Thoracic aorta (tissue), 2 donors: ENCODE measurements at regions not wholly inside any gene's neighbourhood (a gene's known extent, or its start where the extent isn't known, plus 50 kb on each side); places are given as distances from the start of the nearest gene placed in this dataset.

Experiments
- ATAC-seq: fragments of 150-250 bp; one replicate; pipeline ENCODE4 v1.8.0; 2017; ENCODE audit warnings: low read depth; ENCODE audit not compliant: insufficient number of reproducible peaks, low FRiP score
- DNase-seq: peaks from one replicate; pipeline ENCODE4 v3.0.0-alpha.2; 2020; ENCODE audit warnings: low spot score
- H3K27ac ChIP-seq, 2 donors: fragments of 200-600 bp; sonication (generic); 1 replicate in 1 of 2; 2 replicates in 1 of 2; pipeline ENCODE4 v1.5.1; 2016; ENCODE audit warnings: mild to moderate bottlenecking in 2 of 2, moderate library complexity in 2 of 2
- H3K27me3 ChIP-seq: fragments of 200-600 bp; sonication (generic); replicated peaks from 2 replicates; pipeline ENCODE4 v1.6.0; 2016; ENCODE audit warnings: mild to moderate bottlenecking; ENCODE audit not compliant: insufficient read depth
- H3K36me3 ChIP-seq: fragments of 200-600 bp; sonication (generic); one replicate; pipeline ENCODE4 v1.5.1; 2016
- H3K4me1 ChIP-seq, 2 donors: fragments of 200-600 bp; sonication (generic); 1 replicate in 1 of 2; 2 replicates in 1 of 2; pipeline versions ENCODE4 v1.5.1 to v1.6.0; 2016; ENCODE audit warnings: low read depth in 2 of 2, mild to moderate bottlenecking in 1 of 2; ENCODE audit not compliant: control insufficient read depth in 1 of 2
- H3K4me3 ChIP-seq: fragments of 200-600 bp; sonication (generic); 2 replicates; pipeline ENCODE4 v1.5.1; 2016; ENCODE audit warnings: mild to moderate bottlenecking
- H3K9me3 ChIP-seq: fragments of 200-600 bp; sonication (generic); 2 replicates; pipeline ENCODE4 v1.5.1; 2016
- CTCF ChIP-seq: fragments of 200-600 bp; sonication (generic); IDR thresholded peaks from one replicate; pipeline ENCODE4 v1.5.1; 2019; ENCODE audit warnings: antibody characterized with exemption

DNA sequence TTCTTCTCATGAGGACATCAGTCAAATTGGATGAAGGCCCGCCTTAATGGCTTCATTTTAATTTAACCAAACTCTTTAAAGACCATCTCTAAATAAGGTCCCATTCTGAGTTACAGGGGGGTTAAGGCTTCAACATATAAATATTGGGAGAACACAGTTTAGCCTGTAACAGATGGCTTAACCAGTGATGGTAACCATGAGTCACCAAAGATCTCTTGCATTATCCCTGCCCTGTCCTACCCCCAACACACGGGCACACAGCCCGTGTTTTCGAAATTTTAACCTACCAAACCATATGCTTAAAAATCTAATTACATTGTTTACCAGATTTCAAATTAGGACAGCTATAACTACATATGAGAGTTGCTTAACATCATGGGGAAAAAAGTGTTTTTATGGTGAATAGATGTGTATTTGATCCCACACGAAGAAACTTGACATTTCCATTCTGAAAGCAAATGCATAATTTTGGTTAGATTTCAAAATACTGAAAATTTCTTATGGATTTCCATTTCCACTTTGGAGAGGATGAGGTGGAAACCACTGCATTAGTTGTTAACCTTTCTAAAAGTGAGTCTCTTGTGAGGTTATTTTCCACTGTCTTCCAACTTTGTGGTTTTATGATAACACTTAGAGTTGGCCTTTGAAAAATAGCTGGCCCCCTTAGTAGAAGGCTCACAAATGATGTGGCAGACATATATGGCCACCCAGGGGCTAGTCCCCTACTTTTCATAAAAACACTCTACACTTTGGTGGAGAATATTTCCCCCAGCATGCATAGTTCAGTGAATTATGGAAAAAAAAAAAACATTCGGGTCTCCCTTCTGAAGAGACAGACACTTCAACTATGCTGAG lies 849.3 kb downstream of the TLE1 start:
- DNase-seq = no peak
- H3K4me1 ChIP-seq = no peaks in the 10 kb centered on the region
- H3K9me3 ChIP-seq = no peaks in the 10 kb centered on the region
- no peaks in the 10 kb centered on the region for H3K36me3 ChIP-seq
- ATAC-seq = no peak
- no peak overlapping the region for H3K27ac ChIP-seq
- TF ChIP-seq CTCF = no peak
- no peak overlapping the region for H3K4me3 ChIP-seq
- no peaks in the 10 kb centered on the region for H3K27me3 ChIP-seq

DNA sequence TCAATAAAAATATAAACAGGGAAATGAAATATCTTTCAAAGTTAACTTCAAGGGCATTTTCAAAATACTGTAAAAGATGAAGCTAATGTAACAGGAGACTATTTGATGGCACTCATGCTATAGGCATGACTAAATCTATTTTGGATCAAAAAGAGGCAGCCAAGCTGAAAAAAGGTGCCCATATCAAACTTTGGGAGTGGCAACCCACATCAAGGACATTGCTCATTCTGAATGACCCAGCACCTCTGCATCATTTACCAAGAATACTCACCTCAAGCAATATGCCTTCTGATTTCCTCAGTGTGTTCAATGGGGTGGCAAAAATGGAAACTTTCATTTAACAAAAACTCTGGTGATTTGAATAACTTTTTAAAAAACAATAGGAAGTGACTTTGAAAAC lies 853.3 kb downstream of the TLE1 start:
- peaks cover 0 to 4% of the 10 kb centered on the region in 2 donors for H3K4me1 ChIP-seq
- DNase-seq (no peak), ATAC-seq (no peak)
- H3K36me3 ChIP-seq = no peaks in the 10 kb centered on the region
- TF ChIP-seq CTCF = no peak
- no peak overlapping the region for H3K27ac ChIP-seq
- H3K27me3 ChIP-seq = no peaks in the 10 kb centered on the region
- no peak overlapping the region for H3K4me3 ChIP-seq
- H3K9me3 ChIP-seq = no peaks in the 10 kb centered on the region

DNA sequence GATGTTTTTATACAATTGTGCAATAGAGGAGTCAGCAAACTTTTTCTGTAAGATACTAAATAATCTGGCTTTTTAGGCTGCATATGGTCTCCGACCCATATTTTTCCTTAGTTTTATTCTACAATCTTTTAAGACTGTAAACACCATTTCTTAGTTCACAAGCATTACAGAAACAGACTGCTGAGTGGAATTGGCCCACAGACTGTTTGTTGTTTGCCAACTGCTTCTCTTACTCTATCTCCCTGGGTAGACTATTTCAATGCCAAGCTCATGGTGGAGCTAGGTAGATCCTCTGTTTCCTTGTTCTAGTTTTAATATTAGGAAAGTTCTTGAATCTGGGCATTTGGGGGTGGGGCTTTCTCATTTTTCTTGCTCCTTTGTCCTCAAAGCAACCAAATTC lies 857.6 kb downstream of the TLE1 start:
- TF ChIP-seq CTCF = no peak
- H3K4me3 ChIP-seq = no peak overlapping the region
- H3K9me3 ChIP-seq = no peaks in the 10 kb centered on the region
- no peaks in the 10 kb centered on the region for H3K27me3 ChIP-seq
- peaks cover 0 to 4% of the 10 kb centered on the region in 2 donors for H3K4me1 ChIP-seq
- DNase-seq (no peak), ATAC-seq (no peak)
- no peak overlapping the region for H3K27ac ChIP-seq
- H3K36me3 ChIP-seq = no peaks in the 10 kb centered on the region

- no peak for TF ChIP-seq CTCF
- no peaks in the 10 kb centered on the region for H3K9me3 ChIP-seq
- no peaks in the 10 kb centered on the region for H3K27me3 ChIP-seq
- no peaks in the 10 kb centered on the region for H3K36me3 ChIP-seq
- DNase-seq = no peak
- no peaks in the 10 kb centered on the region for H3K4me1 ChIP-seq
- ATAC-seq = no peak
- no peak overlapping the region for H3K4me3 ChIP-seq
- H3K27ac ChIP-seq = no peak overlapping the region
Observed at GRCh38 chr9:80811656-80812055, 877.7 kb downstream of the TLE1 start.

- Histone ChIP-seq H3K4me3 (no peak overlapping the region), H3K27me3 (no peaks in the 10 kb centered on the region), H3K4me1 (no peaks in the 10 kb centered on the region), H3K27ac (no peak overlapping the region), H3K36me3 (no peaks in the 10 kb centered on the region), H3K9me3 (no peaks in the 10 kb centered on the region)
- no peak for TF ChIP-seq CTCF
- DNase-seq (no peak), ATAC-seq (no peak)
Observed at GRCh38 chr9:80811003-80811402, 878.3 kb downstream of the TLE1 start.
